Thoracic aorta (tissue), 2 donors: ENCODE measurements at regions not wholly inside any gene's neighbourhood (a gene's known extent, or its start where the extent isn't known, plus 50 kb on each side); places are given as distances from the start of the nearest gene placed in this dataset.

Source experiments
- ATAC-seq: fragments of 150-250 bp; one replicate; pipeline ENCODE4 v1.8.0; 2017; ENCODE audit warnings: low read depth; ENCODE audit not compliant: insufficient number of reproducible peaks, low FRiP score
- DNase-seq: peaks from one replicate; pipeline ENCODE4 v3.0.0-alpha.2; 2020; ENCODE audit warnings: low spot score
- H3K27ac ChIP-seq, 2 donors: fragments of 200-600 bp; sonication (generic); 1 replicate in 1 of 2; 2 replicates in 1 of 2; pipeline ENCODE4 v1.5.1; 2016; ENCODE audit warnings: mild to moderate bottlenecking in 2 of 2, moderate library complexity in 2 of 2
- H3K27me3 ChIP-seq: fragments of 200-600 bp; sonication (generic); replicated peaks from 2 replicates; pipeline ENCODE4 v1.6.0; 2016; ENCODE audit warnings: mild to moderate bottlenecking; ENCODE audit not compliant: insufficient read depth
- H3K36me3 ChIP-seq: fragments of 200-600 bp; sonication (generic); one replicate; pipeline ENCODE4 v1.5.1; 2016
- H3K4me1 ChIP-seq, 2 donors: fragments of 200-600 bp; sonication (generic); 1 replicate in 1 of 2; 2 replicates in 1 of 2; pipeline versions ENCODE4 v1.5.1 to v1.6.0; 2016; ENCODE audit warnings: low read depth in 2 of 2, mild to moderate bottlenecking in 1 of 2; ENCODE audit not compliant: control insufficient read depth in 1 of 2
- H3K4me3 ChIP-seq: fragments of 200-600 bp; sonication (generic); 2 replicates; pipeline ENCODE4 v1.5.1; 2016; ENCODE audit warnings: mild to moderate bottlenecking
- H3K9me3 ChIP-seq: fragments of 200-600 bp; sonication (generic); 2 replicates; pipeline ENCODE4 v1.5.1; 2016
- TF ChIP-seq, protein P1 (sequence below): fragments of 200-600 bp; sonication (generic); IDR thresholded peaks from one replicate; pipeline ENCODE4 v1.5.1; 2019; ENCODE audit warnings: antibody characterized with exemption

DNA sequence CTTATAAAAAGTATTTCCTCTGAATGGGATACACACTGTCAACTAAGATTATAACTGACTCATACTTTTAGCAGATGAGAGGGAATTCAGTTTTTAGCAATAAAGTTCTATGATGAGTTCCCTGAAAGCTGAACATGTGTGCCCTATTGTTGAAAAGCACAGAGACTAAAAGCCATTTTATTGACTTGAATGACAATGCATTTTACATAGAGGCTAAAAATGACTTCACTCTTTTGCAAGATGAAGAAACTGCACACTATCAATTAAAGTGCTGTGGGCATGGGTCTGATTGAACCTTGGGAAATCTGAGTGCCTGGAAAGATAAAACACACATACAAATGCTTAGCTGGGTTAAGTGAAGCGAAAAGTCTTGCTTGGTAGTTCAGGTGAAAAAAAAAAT, 633.4 kb downstream of the PDHA2 start:
- H3K27me3 ChIP-seq: no peaks in the 10 kb centered on the region
- no peak for DNase-seq
- no peaks in the 10 kb centered on the region for H3K4me1 ChIP-seq
- ATAC-seq: no peak
- H3K36me3 ChIP-seq: no peaks in the 10 kb centered on the region
- no peaks in the 10 kb centered on the region for H3K9me3 ChIP-seq
- no peak overlapping the region for H3K4me3 ChIP-seq
- H3K27ac ChIP-seq: no peak overlapping the region
- TF ChIP-seq, protein P1, sequence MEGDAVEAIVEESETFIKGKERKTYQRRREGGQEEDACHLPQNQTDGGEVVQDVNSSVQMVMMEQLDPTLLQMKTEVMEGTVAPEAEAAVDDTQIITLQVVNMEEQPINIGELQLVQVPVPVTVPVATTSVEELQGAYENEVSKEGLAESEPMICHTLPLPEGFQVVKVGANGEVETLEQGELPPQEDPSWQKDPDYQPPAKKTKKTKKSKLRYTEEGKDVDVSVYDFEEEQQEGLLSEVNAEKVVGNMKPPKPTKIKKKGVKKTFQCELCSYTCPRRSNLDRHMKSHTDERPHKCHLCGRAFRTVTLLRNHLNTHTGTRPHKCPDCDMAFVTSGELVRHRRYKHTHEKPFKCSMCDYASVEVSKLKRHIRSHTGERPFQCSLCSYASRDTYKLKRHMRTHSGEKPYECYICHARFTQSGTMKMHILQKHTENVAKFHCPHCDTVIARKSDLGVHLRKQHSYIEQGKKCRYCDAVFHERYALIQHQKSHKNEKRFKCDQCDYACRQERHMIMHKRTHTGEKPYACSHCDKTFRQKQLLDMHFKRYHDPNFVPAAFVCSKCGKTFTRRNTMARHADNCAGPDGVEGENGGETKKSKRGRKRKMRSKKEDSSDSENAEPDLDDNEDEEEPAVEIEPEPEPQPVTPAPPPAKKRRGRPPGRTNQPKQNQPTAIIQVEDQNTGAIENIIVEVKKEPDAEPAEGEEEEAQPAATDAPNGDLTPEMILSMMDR: no peak

DNA sequence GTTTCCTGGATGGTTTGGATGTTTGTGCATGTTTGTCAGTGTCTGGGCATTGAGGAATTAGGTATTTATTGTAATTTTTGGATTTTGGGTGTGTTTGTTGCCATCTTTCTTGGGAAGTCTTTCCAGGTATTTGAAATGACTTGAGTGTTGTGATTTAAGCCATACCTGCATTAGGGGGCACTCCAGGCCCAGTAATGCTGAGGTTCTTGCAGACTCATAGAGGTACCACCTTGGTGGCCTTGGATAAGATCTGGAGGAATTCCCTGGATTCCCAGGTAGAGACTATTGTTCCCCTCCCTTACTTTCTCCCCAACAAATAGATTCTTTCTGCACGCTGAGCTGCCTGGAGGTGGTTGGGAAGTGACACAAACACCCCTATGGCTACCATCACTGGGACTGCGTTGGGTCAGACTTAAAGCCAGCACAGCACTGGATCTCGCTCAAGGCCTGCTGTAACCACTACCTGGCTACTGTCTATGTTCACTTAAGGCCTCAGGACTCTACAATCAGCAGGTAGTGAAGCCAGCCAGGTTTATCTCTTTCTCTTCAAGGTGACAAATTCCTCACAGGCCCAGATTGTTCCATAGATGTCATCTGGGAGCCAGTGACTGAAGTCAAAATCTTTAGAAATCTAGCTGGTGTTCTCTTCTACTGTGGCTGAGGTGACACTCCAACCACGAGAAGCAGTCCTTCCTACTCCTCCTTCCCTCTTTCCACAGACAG, 643.6 kb downstream of the PDHA2 start:
- ATAC-seq (no peak), DNase-seq (no peak)
- Histone ChIP-seq H3K27me3 (no peaks in the 10 kb centered on the region), H3K4me3 (no peak overlapping the region), H3K36me3 (no peaks in the 10 kb centered on the region), H3K27ac (no peak overlapping the region), H3K9me3 (no peaks in the 10 kb centered on the region), H3K4me1 (no peaks in the 10 kb centered on the region)
- TF ChIP-seq, protein P1: no peak

DNA sequence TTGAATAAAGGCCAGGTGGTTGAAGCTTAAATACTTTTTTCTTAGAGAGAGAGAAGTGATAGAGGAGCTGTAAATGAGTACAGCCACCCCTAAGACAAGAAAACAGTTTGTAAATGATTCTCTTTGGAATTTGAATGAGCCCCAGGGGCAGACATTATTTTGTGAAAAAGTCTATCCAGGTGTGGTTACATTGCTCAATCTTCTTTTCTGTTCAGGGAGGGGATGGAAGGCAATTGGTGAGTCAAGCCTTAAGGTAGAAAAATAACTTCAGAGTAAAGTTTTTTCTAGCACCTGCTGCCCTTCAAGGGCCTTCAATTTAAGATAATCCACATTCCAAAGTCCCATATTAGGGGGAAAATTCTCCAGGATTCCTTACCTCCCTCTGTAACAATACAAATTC, 646.7 kb downstream of the PDHA2 start:
- ATAC-seq (peak; percentile 54), DNase-seq (no peak)
- TF ChIP-seq, protein P1: no peak
- no peak overlapping the region for H3K4me3 ChIP-seq
- H3K27ac ChIP-seq: no peak overlapping the region
- H3K36me3 ChIP-seq: no peaks in the 10 kb centered on the region
- H3K9me3 ChIP-seq: no peaks in the 10 kb centered on the region
- H3K4me1 ChIP-seq: no peaks in the 10 kb centered on the region
- H3K27me3 ChIP-seq: no peaks in the 10 kb centered on the region

DNA sequence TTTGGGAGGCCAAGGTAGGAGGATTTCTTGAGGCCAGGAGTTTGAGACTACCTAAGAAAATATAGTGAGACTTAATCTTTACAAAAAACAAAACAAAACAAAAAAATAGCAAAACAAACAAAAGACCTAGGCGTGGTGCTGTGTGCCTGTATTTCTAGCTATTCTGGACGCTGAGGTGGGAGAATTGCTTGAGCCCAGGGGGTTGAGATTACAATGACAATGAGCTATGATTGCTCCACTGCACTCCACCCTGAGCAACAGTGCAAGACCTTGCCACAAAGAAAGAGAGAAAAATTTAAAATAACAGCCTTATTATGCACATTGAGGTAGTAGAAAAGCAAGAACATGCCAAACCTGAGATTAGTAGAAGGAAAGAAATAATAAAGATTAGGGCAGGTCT, 657.7 kb downstream of the PDHA2 start:
- Histone ChIP-seq H3K4me3 (no peak overlapping the region), H3K36me3 (no peaks in the 10 kb centered on the region), H3K9me3 (no peaks in the 10 kb centered on the region), H3K27ac (no peak overlapping the region), H3K27me3 (no peaks in the 10 kb centered on the region), H3K4me1 (no peaks in the 10 kb centered on the region)
- ATAC-seq (no peak), DNase-seq (no peak)
- TF ChIP-seq, protein P1: no peak

DNA sequence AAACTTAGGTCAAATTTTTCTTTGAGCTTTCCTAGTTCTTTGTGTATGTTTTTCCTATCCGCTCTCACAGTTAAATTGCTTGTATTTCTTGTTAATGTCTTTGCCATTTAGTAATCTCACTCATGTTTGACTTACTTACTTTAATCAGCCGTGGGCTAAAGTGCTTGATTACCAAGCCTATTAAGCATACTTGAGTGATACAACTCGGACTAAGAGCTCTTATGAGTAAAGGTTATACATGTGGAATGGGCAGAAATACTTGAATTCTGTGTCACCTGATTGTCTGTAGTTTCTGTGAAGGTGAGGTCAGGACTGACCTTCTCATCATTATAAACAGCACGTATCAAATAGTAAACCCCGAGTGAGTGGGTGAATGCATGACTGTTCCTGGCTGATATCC, 664.5 kb downstream of the PDHA2 start:
- TF ChIP-seq, protein P1: no peak
- Histone ChIP-seq H3K4me1 (no peaks in the 10 kb centered on the region), H3K9me3 (no peaks in the 10 kb centered on the region), H3K4me3 (no peak overlapping the region), H3K36me3 (no peaks in the 10 kb centered on the region), H3K27me3 (no peaks in the 10 kb centered on the region), H3K27ac (no peak overlapping the region)
- DNase-seq (no peak), ATAC-seq (no peak)
